Esophagus squamous epithelium (tissue), 4 donors: ENCODE measurements at regions not wholly inside any gene's neighbourhood (a gene's known extent, or its start where the extent isn't known, plus 50 kb on each side); places are given as distances from the start of the nearest gene placed in this dataset.

Experiments
- POLR2A ChIP-seq, 4 donors: fragments of 450-650 bp; IDR thresholded peaks; one replicate each; pipeline ENCODE4 v1.6.1; 2017; ENCODE audit warnings: antibody characterized with exemption in 4 of 4, mild to moderate bottlenecking in 4 of 4, moderate library complexity in 3 of 4
- TF ChIP-seq, protein P1 (sequence below), 6 experiments: fragments of 450-650 bp in 4 of 6; fragments of 200-600 bp in 2 of 6; sonication (generic) in 2 of 6; IDR thresholded peaks; one replicate each; pipeline ENCODE4 v1.5.1; 2016 to 2019; ENCODE audit warnings: antibody characterized with exemption in 6 of 6, mild to moderate bottlenecking in 4 of 6, moderate library complexity in 4 of 6

DNA sequence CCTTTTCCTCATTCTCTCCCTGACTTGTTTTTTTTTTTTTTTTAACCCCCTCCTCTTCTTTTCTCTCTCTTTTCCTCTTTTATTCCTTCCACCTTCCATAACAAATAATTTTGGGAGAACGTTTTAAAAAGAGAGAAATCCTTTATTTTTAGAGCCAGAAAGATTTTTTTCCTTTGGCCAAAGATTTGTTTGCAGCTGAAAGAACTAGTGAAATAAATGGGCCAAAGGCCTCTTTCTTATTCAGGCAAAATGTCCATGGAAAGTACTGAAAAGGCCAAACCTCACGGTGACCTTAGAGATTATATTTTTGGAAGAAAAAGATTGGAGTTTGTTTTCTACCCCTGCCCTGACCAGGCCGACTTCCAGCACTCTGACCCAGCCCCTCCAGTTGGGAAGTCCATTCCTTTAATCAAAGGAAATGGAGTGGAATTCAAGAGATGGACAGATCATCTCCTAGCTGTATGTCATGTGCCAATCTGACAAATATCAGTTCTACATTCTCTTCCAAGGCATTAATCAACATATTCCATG is 214.3 kb upstream of the ADAMTS9 start:
- TF ChIP-seq, protein P1, sequence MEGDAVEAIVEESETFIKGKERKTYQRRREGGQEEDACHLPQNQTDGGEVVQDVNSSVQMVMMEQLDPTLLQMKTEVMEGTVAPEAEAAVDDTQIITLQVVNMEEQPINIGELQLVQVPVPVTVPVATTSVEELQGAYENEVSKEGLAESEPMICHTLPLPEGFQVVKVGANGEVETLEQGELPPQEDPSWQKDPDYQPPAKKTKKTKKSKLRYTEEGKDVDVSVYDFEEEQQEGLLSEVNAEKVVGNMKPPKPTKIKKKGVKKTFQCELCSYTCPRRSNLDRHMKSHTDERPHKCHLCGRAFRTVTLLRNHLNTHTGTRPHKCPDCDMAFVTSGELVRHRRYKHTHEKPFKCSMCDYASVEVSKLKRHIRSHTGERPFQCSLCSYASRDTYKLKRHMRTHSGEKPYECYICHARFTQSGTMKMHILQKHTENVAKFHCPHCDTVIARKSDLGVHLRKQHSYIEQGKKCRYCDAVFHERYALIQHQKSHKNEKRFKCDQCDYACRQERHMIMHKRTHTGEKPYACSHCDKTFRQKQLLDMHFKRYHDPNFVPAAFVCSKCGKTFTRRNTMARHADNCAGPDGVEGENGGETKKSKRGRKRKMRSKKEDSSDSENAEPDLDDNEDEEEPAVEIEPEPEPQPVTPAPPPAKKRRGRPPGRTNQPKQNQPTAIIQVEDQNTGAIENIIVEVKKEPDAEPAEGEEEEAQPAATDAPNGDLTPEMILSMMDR (IDR thresholded peaks at IDR 0.05): no peak
- no peak for TF ChIP-seq POLR2A (IDR thresholded peaks at IDR 0.05)
